ENCODE measurements at regions not wholly inside any gene's neighbourhood (a gene's known extent, or its start where the extent isn't known, plus 50 kb on each side); places are given as distances from the start of the nearest gene placed in this dataset.
"Not testable (repeated sequence)": the region's sequence is repeated elsewhere in the genome, so short reads cannot be mapped to it uniquely, and the experiment has no call there.

GRCh38 chr13:64626105-64626504 is 2604.0 kb downstream of the PCDH9 start:
- no peak for DNase-seq

- DNase-seq = no peak
Measured at GRCh38 chr13:64617231-64617630, 2612.9 kb downstream of the PCDH9 start.

GRCh38 chr13:64591971-64592370 is 2638.2 kb downstream of the PCDH9 start:
- DNase-seq = no peak

GRCh38 chr13:64579331-64579730 is 2650.8 kb downstream of the PCDH9 start:
- DNase-seq = no peak

- no peak for DNase-seq
Measured at GRCh38 chr13:64568748-64569147, 2661.4 kb downstream of the PCDH9 start.

- not testable (repeated sequence) for DNase-seq
Measured at GRCh38 chr13:64558031-64558430, 2672.1 kb downstream of the PCDH9 start.

- DNase-seq = no peak
Measured at GRCh38 chr13:64556376-64556775, 2673.8 kb downstream of the PCDH9 start.

- no peak for DNase-seq
Measured at GRCh38 chr13:64553411-64554129, 2676.6 kb downstream of the PCDH9 start.

- no peak for DNase-seq
Measured at GRCh38 chr13:64551755-64552154, 2678.4 kb downstream of the PCDH9 start.

GRCh38 chr13:64546371-64546770 is 2683.8 kb downstream of the PCDH9 start:
- DNase-seq = no peak

GRCh38 chr13:64540976-64541375 is 2689.2 kb downstream of the PCDH9 start:
- no peak for DNase-seq

- no peak for DNase-seq
Measured at GRCh38 chr13:64540468-64540867, 2689.7 kb downstream of the PCDH9 start.

GRCh38 chr13:64538711-64539110 is 2691.4 kb downstream of the PCDH9 start:
- no peak for DNase-seq

- no peak for DNase-seq
Measured at GRCh38 chr13:64534302-64534701, 2695.8 kb downstream of the PCDH9 start.

GRCh38 chr13:64531400-64531799 is 2698.7 kb downstream of the PCDH9 start:
- DNase-seq = no peak

- no peak for DNase-seq
Measured at GRCh38 chr13:64529874-64530485, 2700.2 kb downstream of the PCDH9 start.

GRCh38 chr13:64528838-64529237 is 2701.3 kb downstream of the PCDH9 start:
- no peak for DNase-seq

- no peak for DNase-seq
Measured at GRCh38 chr13:64527561-64527960, 2702.6 kb downstream of the PCDH9 start.

GRCh38 chr13:64525687-64526086 is 2704.4 kb downstream of the PCDH9 start:
- no peak for DNase-seq

- DNase-seq = no peak
Measured at GRCh38 chr13:64510747-64511146, 2719.4 kb downstream of the PCDH9 start.

GRCh38 chr13:64506246-64506645 is 2723.9 kb downstream of the PCDH9 start:
- DNase-seq = no peak

- DNase-seq = no peak
Measured at GRCh38 chr13:64505336-64505910, 2724.7 kb downstream of the PCDH9 start.

- no peak for DNase-seq
Measured at GRCh38 chr13:64488731-64489130, 2741.4 kb downstream of the PCDH9 start.

- DNase-seq = no peak
Measured at GRCh38 chr13:64482373-64482772, 2747.8 kb downstream of the PCDH9 start.
